ENCODE measurements at regions not wholly inside any gene's neighbourhood (a gene's known extent, or its start where the extent isn't known, plus 50 kb on each side); places are given as distances from the start of the nearest gene placed in this dataset.
"Not testable (repeated sequence)": the region's sequence is repeated elsewhere in the genome, so short reads cannot be mapped to it uniquely, and the experiment has no call there.

DNA sequence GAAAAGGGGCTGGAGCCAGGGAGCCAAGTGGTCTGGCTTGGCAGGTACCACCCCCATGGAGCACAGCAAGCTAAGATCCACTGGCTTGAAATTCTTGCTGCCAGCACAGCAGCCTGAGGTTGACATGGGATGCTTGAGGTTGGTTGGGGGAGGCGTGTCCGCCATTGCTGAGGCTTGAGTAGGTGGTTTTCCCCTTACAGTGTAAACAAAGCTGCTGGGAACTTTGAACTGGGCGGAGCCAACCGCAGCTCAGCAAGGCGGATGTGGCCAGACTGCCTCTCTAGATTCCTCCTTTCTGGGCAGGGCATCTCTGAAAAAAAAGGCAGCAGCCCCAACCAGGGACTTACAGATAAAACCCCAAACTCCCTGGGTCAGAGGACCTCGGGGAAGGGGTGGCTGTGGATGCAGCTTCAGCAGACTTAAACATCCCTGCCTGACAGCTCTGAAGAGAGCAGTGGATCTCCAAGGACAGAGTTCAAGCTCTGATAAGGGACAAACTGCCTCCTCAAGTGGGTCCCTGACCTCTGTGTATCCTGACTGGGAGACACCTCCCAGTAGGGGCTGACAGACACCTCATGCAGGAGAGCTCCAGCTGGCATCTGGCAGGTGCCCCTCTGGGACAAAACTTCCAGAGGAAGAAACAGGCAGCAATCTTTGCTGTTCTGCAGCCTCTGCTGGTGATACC is 77.5 kb upstream of the WDFY3 start:
- not testable (repeated sequence) for H3K79me2 ChIP-seq (ENCODE audit: control insufficient read depth, insufficient read depth, low read length, poor library complexity); H2BK5ac ChIP-seq (ENCODE audit: low read depth, low read length, poor library complexity); H2AK5ac ChIP-seq (ENCODE audit: low read length); H3K36me3 ChIP-seq (ENCODE audit: control insufficient read depth in 1 of 2, insufficient read depth in 2 of 2, low read length in 2 of 2); H3K23ac ChIP-seq (ENCODE audit: low read length); H3K79me1 ChIP-seq (ENCODE audit: low read length); H2AFZ ChIP-seq (ENCODE audit: insufficient read depth, low read length, poor library complexity); DNase-seq; H3K14ac ChIP-seq (ENCODE audit: low read length); H4K12ac ChIP-seq (ENCODE audit: low read depth, low read length); H3K18ac ChIP-seq (ENCODE audit: low read length); H2BK12ac ChIP-seq (ENCODE audit: low read length); H4K8ac ChIP-seq (ENCODE audit: low read depth, low read length); H3K4ac ChIP-seq (ENCODE audit: low read depth, low read length); H3K4me1 ChIP-seq (ENCODE audit: control insufficient read depth in 1 of 2, insufficient read depth in 2 of 2, low read length in 2 of 2); H3K9me3 ChIP-seq (ENCODE audit: insufficient read depth, low read depth, low read length); H3K27ac ChIP-seq (ENCODE audit: low read depth, low read length); H3K4me2 ChIP-seq (ENCODE audit: low read length); H3K9ac ChIP-seq (ENCODE audit: low read length); H2BK120ac ChIP-seq (ENCODE audit: insufficient read depth, low read length, poor library complexity); H3K4me3 ChIP-seq (ENCODE audit: low read depth, low read length); H4K91ac ChIP-seq (ENCODE audit: low read depth, low read length); H3K27me3 ChIP-seq (ENCODE audit: insufficient read depth, low read length)
- WGBS (ENCODE audit: extremely low coverage, insufficient coverage, insufficient read length), result no CpG with 5 or more reads among the region's 6 CpGs

DNA sequence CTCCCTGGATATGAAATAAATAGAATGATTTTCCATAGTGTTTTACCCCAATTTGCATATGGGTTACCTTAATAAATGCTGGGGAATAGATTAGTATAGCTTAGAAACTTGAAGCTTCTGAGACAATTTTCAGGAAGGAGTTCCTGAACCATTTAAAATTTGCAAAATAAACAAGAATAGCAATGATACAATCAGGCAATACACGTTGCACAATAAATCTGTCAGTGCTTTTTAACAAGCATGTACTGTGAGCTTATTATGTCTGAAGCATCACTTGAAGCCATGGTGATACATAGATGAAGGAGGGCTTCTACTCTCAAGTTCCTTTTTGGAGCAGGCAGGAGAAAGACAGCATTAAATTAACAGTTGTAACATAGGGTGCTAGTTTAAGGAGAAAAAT is 84.2 kb upstream of the WDFY3 start:
- Histone ChIP-seq H3K27ac (ENCODE audit: low read depth, low read length) (no peak overlapping the region), H3K4me1 (ENCODE audit: control insufficient read depth in 1 of 2, insufficient read depth in 2 of 2, low read length in 2 of 2) (no peaks in the 10 kb centered on the region), H4K8ac (ENCODE audit: low read depth, low read length) (no peak overlapping the region), H3K4me3 (ENCODE audit: low read depth, low read length) (no peak overlapping the region), H3K79me2 (ENCODE audit: control insufficient read depth, insufficient read depth, low read length, poor library complexity) (no peaks in the 10 kb centered on the region), H2BK12ac (ENCODE audit: low read length) (no peak overlapping the region), H3K4ac (ENCODE audit: low read depth, low read length) (no peak overlapping the region), H2AFZ (ENCODE audit: insufficient read depth, low read length, poor library complexity) (no peak overlapping the region), H3K18ac (ENCODE audit: low read length) (no peak overlapping the region), H3K27me3 (ENCODE audit: insufficient read depth, low read length) (no peaks in the 10 kb centered on the region), H4K12ac (ENCODE audit: low read depth, low read length) (no peak overlapping the region), H3K79me1 (ENCODE audit: low read length) (no peaks in the 10 kb centered on the region), H3K14ac (ENCODE audit: low read length) (no peak overlapping the region), H3K36me3 (ENCODE audit: control insufficient read depth in 1 of 2, insufficient read depth in 2 of 2, low read length in 2 of 2) (no peaks in the 10 kb centered on the region), H3K4me2 (ENCODE audit: low read length) (no peak overlapping the region), H3K23ac (ENCODE audit: low read length) (no peak overlapping the region), H2AK5ac (ENCODE audit: low read length) (no peak overlapping the region), H2BK120ac (ENCODE audit: insufficient read depth, low read length, poor library complexity) (no peak overlapping the region), H2BK5ac (ENCODE audit: low read depth, low read length, poor library complexity) (no peak overlapping the region), H3K9me3 (ENCODE audit: insufficient read depth, low read depth, low read length) (no peaks in the 10 kb centered on the region), H3K9ac (ENCODE audit: low read length) (no peak overlapping the region), H4K91ac (ENCODE audit: low read depth, low read length) (no peak overlapping the region)
- WGBS (ENCODE audit: extremely low coverage, insufficient coverage, insufficient read length), result no CpG with 5 or more reads among the region's 1 CpG
- no peak for DNase-seq

DNA sequence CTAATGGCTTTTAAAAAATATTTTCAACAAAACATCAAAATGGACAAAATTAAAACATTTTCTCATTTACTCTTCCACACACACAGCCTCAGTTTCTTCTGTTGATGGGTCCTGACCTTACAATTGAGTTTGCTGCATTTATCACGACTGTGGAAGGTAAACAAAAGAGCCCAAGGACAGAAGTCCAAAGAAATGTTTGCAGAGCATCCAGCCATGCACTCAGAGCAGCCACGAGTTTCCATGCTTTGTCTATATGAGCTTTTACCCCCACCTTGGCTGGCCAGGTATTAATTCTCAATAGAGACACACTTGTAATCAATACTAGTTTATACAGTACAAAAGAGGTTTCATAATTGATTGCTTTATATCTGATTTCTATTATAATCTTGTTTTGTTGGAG is 85.0 kb upstream of the WDFY3 start:
- no peak overlapping the region for H3K9ac ChIP-seq (ENCODE audit: low read length)
- no peak overlapping the region for H2AK5ac ChIP-seq (ENCODE audit: low read length)
- H2AFZ ChIP-seq (ENCODE audit: insufficient read depth, low read length, poor library complexity), result no peak overlapping the region
- no peaks in the 10 kb centered on the region for H3K79me2 ChIP-seq (ENCODE audit: control insufficient read depth, insufficient read depth, low read length, poor library complexity)
- no peak overlapping the region for H4K12ac ChIP-seq (ENCODE audit: low read depth, low read length)
- H3K4me1 ChIP-seq (ENCODE audit: control insufficient read depth in 1 of 2, insufficient read depth in 2 of 2, low read length in 2 of 2), result no peaks in the 10 kb centered on the region
- H4K91ac ChIP-seq (ENCODE audit: low read depth, low read length), result no peak overlapping the region
- no peak overlapping the region for H3K4ac ChIP-seq (ENCODE audit: low read depth, low read length)
- H4K8ac ChIP-seq (ENCODE audit: low read depth, low read length), result no peak overlapping the region
- H2BK120ac ChIP-seq (ENCODE audit: insufficient read depth, low read length, poor library complexity), result no peak overlapping the region
- no peaks in the 10 kb centered on the region for H3K27me3 ChIP-seq (ENCODE audit: insufficient read depth, low read length)
- no peak overlapping the region for H3K4me3 ChIP-seq (ENCODE audit: low read depth, low read length)
- H3K27ac ChIP-seq (ENCODE audit: low read depth, low read length), result no peak overlapping the region
- WGBS (ENCODE audit: extremely low coverage, insufficient coverage, insufficient read length), result no CpG with 5 or more reads among the region's 2 CpGs
- H3K36me3 ChIP-seq (ENCODE audit: control insufficient read depth in 1 of 2, insufficient read depth in 2 of 2, low read length in 2 of 2), result no peaks in the 10 kb centered on the region
- no peak overlapping the region for H3K4me2 ChIP-seq (ENCODE audit: low read length)
- H3K9me3 ChIP-seq (ENCODE audit: insufficient read depth, low read depth, low read length), result no peaks in the 10 kb centered on the region
- H2BK12ac ChIP-seq (ENCODE audit: low read length), result no peak overlapping the region
- H3K79me1 ChIP-seq (ENCODE audit: low read length), result no peaks in the 10 kb centered on the region
- H3K18ac ChIP-seq (ENCODE audit: low read length), result no peak overlapping the region
- H3K23ac ChIP-seq (ENCODE audit: low read length), result no peak overlapping the region
- no peak overlapping the region for H3K14ac ChIP-seq (ENCODE audit: low read length)
- no peak for DNase-seq
- no peak overlapping the region for H2BK5ac ChIP-seq (ENCODE audit: low read depth, low read length, poor library complexity)

DNA sequence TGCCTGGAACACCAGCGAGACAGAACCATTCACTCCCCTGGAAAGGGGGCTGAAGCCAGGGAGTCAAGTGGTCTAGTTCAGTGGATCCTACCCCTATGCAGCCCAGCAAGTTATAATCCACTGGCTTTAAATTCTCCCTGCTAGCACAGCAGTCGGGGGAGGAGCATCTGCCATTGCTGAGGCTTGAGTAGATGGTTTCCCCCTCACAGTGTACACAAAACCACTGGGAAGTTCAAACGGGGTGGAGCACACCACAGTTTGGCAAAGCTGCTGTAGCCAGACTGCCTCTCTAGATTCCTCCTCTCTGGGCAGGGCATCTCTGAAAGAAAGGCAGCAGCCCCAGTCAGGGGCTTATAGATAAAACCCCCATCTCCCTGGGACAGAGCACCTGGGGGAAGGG is 88.4 kb upstream of the WDFY3 start:
- no CpG with 5 or more reads among the region's 3 CpGs for WGBS (ENCODE audit: extremely low coverage, insufficient coverage, insufficient read length)
- H3K36me3 ChIP-seq (ENCODE audit: control insufficient read depth in 1 of 2, insufficient read depth in 2 of 2, low read length in 2 of 2); H3K4me1 ChIP-seq (ENCODE audit: control insufficient read depth in 1 of 2, insufficient read depth in 2 of 2, low read length in 2 of 2); H2BK120ac ChIP-seq (ENCODE audit: insufficient read depth, low read length, poor library complexity); H4K12ac ChIP-seq (ENCODE audit: low read depth, low read length); H3K18ac ChIP-seq (ENCODE audit: low read length); H2AK5ac ChIP-seq (ENCODE audit: low read length); DNase-seq; H3K4me2 ChIP-seq (ENCODE audit: low read length); H3K14ac ChIP-seq (ENCODE audit: low read length); H3K27ac ChIP-seq (ENCODE audit: low read depth, low read length); H2BK5ac ChIP-seq (ENCODE audit: low read depth, low read length, poor library complexity); H3K4ac ChIP-seq (ENCODE audit: low read depth, low read length); H3K79me2 ChIP-seq (ENCODE audit: control insufficient read depth, insufficient read depth, low read length, poor library complexity); H3K9ac ChIP-seq (ENCODE audit: low read length); H3K9me3 ChIP-seq (ENCODE audit: insufficient read depth, low read depth, low read length); H2AFZ ChIP-seq (ENCODE audit: insufficient read depth, low read length, poor library complexity); H4K91ac ChIP-seq (ENCODE audit: low read depth, low read length); H3K79me1 ChIP-seq (ENCODE audit: low read length); H4K8ac ChIP-seq (ENCODE audit: low read depth, low read length); H3K23ac ChIP-seq (ENCODE audit: low read length); H3K4me3 ChIP-seq (ENCODE audit: low read depth, low read length); H3K27me3 ChIP-seq (ENCODE audit: insufficient read depth, low read length); H2BK12ac ChIP-seq (ENCODE audit: low read length): not testable (repeated sequence)

Measured in trophoblast cell (in vitro differentiated cells and primary cell).